DND-41 (cell line): ENCODE measurements at regions not wholly inside any gene's neighbourhood (a gene's known extent, or its start where the extent isn't known, plus 50 kb on each side); places are given as distances from the start of the nearest gene placed in this dataset.

Experiments
- EZH2 ChIP-seq: IDR thresholded peaks from 3 replicates; pipeline ENCODE4 v1.6.1; 2012; ENCODE audit warnings: borderline replicate concordance, low read depth, mild to moderate bottlenecking, moderate library complexity, low read length, inconsistent platforms; ENCODE audit not compliant: severe bottlenecking
- TF ChIP-seq, protein P1 (sequence below): IDR thresholded peaks from 2 replicates; pipeline ENCODE4 v1.5.1; 2012; ENCODE audit warnings: borderline replicate concordance, low read length, moderate library complexity, mild to moderate bottlenecking; ENCODE audit not compliant: poor library complexity, severe bottlenecking; ENCODE audit errors: extremely low read depth

DNA sequence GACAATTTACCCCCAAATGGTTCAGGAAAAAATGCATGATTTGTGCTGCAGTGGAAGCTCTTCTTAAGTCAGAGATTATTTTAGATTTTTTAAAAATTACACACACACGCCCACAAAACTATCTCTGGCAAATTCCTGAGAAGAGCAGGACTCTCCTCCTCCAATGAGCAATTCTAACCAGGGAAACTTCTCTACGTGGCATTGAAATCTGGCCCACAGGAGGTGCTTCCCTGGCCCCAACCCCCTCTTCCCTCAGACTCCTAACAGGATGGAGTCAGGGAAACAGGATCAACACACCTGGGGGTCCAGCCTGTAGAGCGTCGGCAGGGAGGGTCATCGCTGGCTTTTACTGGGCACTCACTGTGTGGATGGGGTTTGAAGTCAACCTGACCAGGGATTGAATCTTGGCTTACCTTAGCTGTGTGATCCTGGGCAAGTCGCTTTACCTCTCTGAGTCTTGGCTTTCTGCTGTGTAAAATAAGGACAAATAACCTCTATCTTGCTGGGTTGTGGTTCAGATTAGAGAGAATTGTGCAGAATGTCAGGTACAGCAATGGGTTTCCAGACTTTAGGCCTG, 65.4 kb upstream of the ASAP2 start:
- TF ChIP-seq, protein P1, sequence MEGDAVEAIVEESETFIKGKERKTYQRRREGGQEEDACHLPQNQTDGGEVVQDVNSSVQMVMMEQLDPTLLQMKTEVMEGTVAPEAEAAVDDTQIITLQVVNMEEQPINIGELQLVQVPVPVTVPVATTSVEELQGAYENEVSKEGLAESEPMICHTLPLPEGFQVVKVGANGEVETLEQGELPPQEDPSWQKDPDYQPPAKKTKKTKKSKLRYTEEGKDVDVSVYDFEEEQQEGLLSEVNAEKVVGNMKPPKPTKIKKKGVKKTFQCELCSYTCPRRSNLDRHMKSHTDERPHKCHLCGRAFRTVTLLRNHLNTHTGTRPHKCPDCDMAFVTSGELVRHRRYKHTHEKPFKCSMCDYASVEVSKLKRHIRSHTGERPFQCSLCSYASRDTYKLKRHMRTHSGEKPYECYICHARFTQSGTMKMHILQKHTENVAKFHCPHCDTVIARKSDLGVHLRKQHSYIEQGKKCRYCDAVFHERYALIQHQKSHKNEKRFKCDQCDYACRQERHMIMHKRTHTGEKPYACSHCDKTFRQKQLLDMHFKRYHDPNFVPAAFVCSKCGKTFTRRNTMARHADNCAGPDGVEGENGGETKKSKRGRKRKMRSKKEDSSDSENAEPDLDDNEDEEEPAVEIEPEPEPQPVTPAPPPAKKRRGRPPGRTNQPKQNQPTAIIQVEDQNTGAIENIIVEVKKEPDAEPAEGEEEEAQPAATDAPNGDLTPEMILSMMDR = no peak
- no peak for TF ChIP-seq EZH2
